Breast epithelium (tissue), 4 donors: ENCODE measurements at regions not wholly inside any gene's neighbourhood (a gene's known extent, or its start where the extent isn't known, plus 50 kb on each side); places are given as distances from the start of the nearest gene placed in this dataset.

ENCODE experiments used
- DNase-seq, 2 donors: peaks; one replicate each; pipeline ENCODE4 v3.0.0-alpha.2; 2019; ENCODE audit warnings: low spot score in 2 of 2
- H3K27ac ChIP-seq, 2 donors: fragments of 200-600 bp; sonication (generic) in 1 of 2; one replicate each; pipeline ENCODE4 v1.5.1; 2016 to 2019; ENCODE audit warnings: mild to moderate bottlenecking in 1 of 2
- H3K27me3 ChIP-seq, 2 donors: fragments of 200-600 bp; sonication (generic) in 1 of 2; one replicate each; pipeline versions ENCODE4 v1.5.1 to v1.6.0; 2017 to 2019; ENCODE audit warnings: control low read depth in 1 of 2, mild to moderate bottlenecking in 1 of 2
- H3K36me3 ChIP-seq: fragments of 200-600 bp; one replicate; pipeline ENCODE4 v1.5.1; 2019
- H3K4me1 ChIP-seq, 2 donors: fragments of 200-600 bp; sonication (generic); one replicate each; pipeline ENCODE4 v1.5.1; 2016 to 2019; ENCODE audit warnings: control low read depth in 1 of 2
- H3K4me3 ChIP-seq, 3 donors: fragments of 200-600 bp; sonication (generic); 1 replicate in 2 of 3; 2 replicates in 1 of 3; pipeline ENCODE4 v1.5.1; 2016 to 2019; ENCODE audit warnings: mild to moderate bottlenecking in 3 of 3, moderate library complexity in 2 of 3
- H3K9me3 ChIP-seq, 2 donors: fragments of 200-600 bp; sonication (generic) in 1 of 2; one replicate each; pipeline ENCODE4 v1.5.1; 2016 to 2019; ENCODE audit warnings: control low read depth in 1 of 2
- POLR2A ChIP-seq: fragments of 450-650 bp; IDR thresholded peaks from one replicate; pipeline ENCODE4 v1.6.1; 2016; ENCODE audit warnings: antibody characterized with exemption, mild to moderate bottlenecking, moderate library complexity
- POLR2AphosphoS5 ChIP-seq, 3 donors: sonication (generic); formaldehyde crosslinking; IDR thresholded peaks; one replicate each; pipeline ENCODE4 v1.6.1; 2017; ENCODE audit warnings: antibody characterized with exemption in 3 of 3
- intact Hi-C: fragments of 100-400 bp; cut with DNase I; formaldehyde crosslinking; loops from one replicate; pipeline ENCODE4 v1.15.1; 2023; ENCODE audit warnings: low total_unique reads
- TF ChIP-seq, protein P1 (sequence below), 3 donors: fragments of 450-650 bp; IDR thresholded peaks; one replicate each; pipeline ENCODE4 v1.5.1; 2016 to 2017; ENCODE audit warnings: antibody characterized with exemption in 3 of 3, mild to moderate bottlenecking in 3 of 3, moderate library complexity in 3 of 3

DNA sequence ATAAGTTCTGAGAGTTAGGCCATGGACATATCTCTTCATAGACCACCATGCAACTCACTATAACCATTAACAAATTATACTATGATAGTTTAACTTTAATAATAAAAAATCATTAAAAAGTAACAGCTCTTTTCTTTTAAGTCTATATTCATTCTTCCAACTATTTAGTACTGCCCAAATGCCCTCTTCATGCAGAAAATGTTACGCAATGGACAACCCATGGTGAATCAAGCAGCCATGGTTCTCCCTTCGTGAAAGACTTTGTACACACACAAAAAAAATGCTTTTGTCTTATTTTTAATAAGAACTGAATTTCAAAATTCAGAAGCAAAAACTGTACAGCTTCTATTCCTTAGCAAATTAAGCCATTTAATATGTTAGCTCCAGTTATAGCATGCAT, 401.1 kb downstream of the EFNA5 start:
- Histone ChIP-seq H3K4me3 (no peak overlapping the region), H3K4me1 (no peaks in the 10 kb centered on the region), H3K27ac (no peak overlapping the region), H3K9me3 (no peaks in the 10 kb centered on the region), H3K27me3 (no peaks in the 10 kb centered on the region), H3K36me3 (no peaks in the 10 kb centered on the region)
- TF ChIP-seq, protein P1, sequence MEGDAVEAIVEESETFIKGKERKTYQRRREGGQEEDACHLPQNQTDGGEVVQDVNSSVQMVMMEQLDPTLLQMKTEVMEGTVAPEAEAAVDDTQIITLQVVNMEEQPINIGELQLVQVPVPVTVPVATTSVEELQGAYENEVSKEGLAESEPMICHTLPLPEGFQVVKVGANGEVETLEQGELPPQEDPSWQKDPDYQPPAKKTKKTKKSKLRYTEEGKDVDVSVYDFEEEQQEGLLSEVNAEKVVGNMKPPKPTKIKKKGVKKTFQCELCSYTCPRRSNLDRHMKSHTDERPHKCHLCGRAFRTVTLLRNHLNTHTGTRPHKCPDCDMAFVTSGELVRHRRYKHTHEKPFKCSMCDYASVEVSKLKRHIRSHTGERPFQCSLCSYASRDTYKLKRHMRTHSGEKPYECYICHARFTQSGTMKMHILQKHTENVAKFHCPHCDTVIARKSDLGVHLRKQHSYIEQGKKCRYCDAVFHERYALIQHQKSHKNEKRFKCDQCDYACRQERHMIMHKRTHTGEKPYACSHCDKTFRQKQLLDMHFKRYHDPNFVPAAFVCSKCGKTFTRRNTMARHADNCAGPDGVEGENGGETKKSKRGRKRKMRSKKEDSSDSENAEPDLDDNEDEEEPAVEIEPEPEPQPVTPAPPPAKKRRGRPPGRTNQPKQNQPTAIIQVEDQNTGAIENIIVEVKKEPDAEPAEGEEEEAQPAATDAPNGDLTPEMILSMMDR (IDR thresholded peaks at IDR 0.05), result no peak
- no peak for TF ChIP-seq POLR2A
- no peak for TF ChIP-seq POLR2AphosphoS5 (IDR thresholded peaks at IDR 0.05)
- intact Hi-C loops, result no loop called here
- no peak for DNase-seq

DNA sequence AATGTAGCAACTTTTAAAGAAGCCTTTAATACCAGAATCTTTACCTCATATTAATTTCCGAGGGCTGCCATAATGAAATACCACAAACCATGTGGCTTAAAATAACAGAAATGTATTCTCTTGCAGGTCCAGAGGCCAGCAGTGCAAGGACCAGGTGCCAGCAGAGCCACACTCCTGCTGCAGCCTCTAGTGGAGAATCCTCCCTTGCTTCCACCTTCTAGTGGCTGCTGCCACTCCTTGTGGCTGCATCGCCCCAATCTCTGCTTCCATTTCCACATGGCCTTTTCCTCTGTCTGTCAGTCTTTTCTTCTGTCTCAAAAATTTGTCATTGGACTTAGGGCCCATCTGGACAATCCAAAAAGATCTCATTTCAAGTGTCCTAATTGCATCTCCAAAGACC, 401.5 kb downstream of the EFNA5 start:
- Histone ChIP-seq H3K9me3 (no peaks in the 10 kb centered on the region), H3K4me3 (no peak overlapping the region), H3K27ac (no peak overlapping the region), H3K27me3 (no peaks in the 10 kb centered on the region), H3K36me3 (no peaks in the 10 kb centered on the region), H3K4me1 (no peaks in the 10 kb centered on the region)
- intact Hi-C loops, result no loop called here
- TF ChIP-seq, protein P1 (IDR thresholded peaks at IDR 0.05), result no peak
- TF ChIP-seq POLR2AphosphoS5 (IDR thresholded peaks at IDR 0.05), result no peak
- no peak for TF ChIP-seq POLR2A
- no peak for DNase-seq

DNA sequence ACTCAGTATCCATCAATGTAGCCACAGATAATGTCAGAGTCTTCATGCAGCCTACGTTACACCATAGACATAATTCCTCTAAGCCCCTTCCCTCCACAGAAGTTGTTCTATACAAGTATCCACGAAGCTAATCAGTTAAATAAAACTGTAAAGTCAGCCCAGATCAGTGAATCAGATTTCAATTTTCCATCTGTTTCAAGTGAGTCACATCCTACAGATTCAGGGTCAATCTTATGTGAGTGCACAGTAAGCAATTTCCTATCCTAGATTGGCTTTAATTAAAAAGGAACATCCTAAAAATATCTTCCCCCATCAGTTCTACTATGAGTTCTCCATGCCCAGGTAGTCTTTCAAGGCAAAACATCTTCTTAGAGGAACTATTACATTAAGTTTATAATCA, 402.5 kb downstream of the EFNA5 start:
- Histone ChIP-seq H3K4me1 (no peaks in the 10 kb centered on the region), H3K27me3 (no peaks in the 10 kb centered on the region), H3K9me3 (no peaks in the 10 kb centered on the region), H3K36me3 (no peaks in the 10 kb centered on the region), H3K4me3 (no peak overlapping the region), H3K27ac (no peak overlapping the region)
- intact Hi-C loops, result no loop called here
- DNase-seq, result no peak
- TF ChIP-seq, protein P1 (IDR thresholded peaks at IDR 0.05), result no peak
- no peak for TF ChIP-seq POLR2A

DNA sequence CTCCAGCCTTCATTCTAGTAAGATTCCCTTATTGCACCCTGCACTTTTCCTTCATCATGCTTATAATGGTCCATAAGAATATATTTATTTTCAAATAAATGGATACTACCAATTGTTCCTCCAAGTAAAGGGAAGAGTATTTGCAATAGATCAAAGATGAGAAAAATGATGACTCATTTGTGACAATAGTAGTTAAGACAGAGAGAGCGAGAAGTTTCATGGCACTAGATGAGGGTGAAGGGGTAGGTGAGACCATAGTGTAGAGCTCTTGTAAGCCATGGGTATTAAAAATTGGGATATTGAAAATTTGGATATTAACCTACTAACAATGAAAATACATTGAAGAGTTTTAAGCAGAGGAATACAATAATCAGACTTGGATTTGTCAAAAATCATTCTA, 404.6 kb downstream of the EFNA5 start:
- Histone ChIP-seq H3K27ac (no peak overlapping the region), H3K4me3 (no peak overlapping the region), H3K27me3 (no peaks in the 10 kb centered on the region), H3K36me3 (no peaks in the 10 kb centered on the region), H3K4me1 (no peaks in the 10 kb centered on the region), H3K9me3 (no peaks in the 10 kb centered on the region)
- DNase-seq, result no peak
- TF ChIP-seq, protein P1 (IDR thresholded peaks at IDR 0.05), result no peak
- TF ChIP-seq POLR2AphosphoS5 (IDR thresholded peaks at IDR 0.05), result no peak
- TF ChIP-seq POLR2A, result no peak
- intact Hi-C loops, result no loop called here

DNA sequence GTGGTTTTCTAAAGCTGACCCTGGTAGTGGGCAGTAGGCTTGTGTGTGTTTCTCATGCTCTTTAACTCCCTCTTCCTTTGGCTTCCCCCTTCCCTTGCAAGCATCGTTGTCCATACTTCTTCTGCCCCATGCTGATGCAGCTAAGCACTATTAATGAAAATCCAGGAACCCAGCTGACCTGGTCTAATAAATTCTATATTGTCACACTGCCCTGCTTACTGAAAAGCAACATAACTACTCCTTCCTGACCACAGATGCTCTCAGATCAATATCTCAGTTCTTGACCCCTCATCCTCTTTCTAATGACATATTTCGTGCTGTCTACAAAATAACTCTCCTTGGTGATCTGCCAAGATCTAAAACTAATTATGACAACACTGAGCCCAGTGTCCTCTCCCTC, 405.5 kb downstream of the EFNA5 start:
- intact Hi-C loops, result no loop called here
- H3K4me3 ChIP-seq, result no peak overlapping the region
- no peaks in the 10 kb centered on the region for H3K4me1 ChIP-seq
- no peak overlapping the region for H3K27ac ChIP-seq
- H3K27me3 ChIP-seq, result no peaks in the 10 kb centered on the region
- TF ChIP-seq, protein P1 (IDR thresholded peaks at IDR 0.05), result no peak
- no peak for TF ChIP-seq POLR2A
- TF ChIP-seq POLR2AphosphoS5 (IDR thresholded peaks at IDR 0.05), result no peak
- no peaks in the 10 kb centered on the region for H3K36me3 ChIP-seq
- H3K9me3 ChIP-seq, result no peaks in the 10 kb centered on the region
- DNase-seq, result no peak
